Myocyte (in vitro differentiated cells): ENCODE measurements at regions not wholly inside any gene's neighbourhood (a gene's known extent, or its start where the extent isn't known, plus 50 kb on each side); places are given as distances from the start of the nearest gene placed in this dataset.

Experiments
- DNase-seq: peaks from one replicate; pipeline ENCODE4 v3.0.0-alpha.2; 2012; ENCODE audit warnings: low read depth

GRCh38 chr1:106802181-106802580 is 254.3 kb upstream of the PRMT6 start:
- no peak for DNase-seq

- no peak for DNase-seq
Measured at GRCh38 chr1:106814418-106814817, 242.1 kb upstream of the PRMT6 start.

- DNase-seq, result no peak
Measured at GRCh38 chr1:106817575-106817974, 238.9 kb upstream of the PRMT6 start.

- DNase-seq, result no peak
Measured at GRCh38 chr1:106831511-106831910, 225.0 kb upstream of the PRMT6 start.

GRCh38 chr1:106836708-106837107 is 219.8 kb upstream of the PRMT6 start:
- DNase-seq, result no peak

GRCh38 chr1:106843518-106843917 is 213.0 kb upstream of the PRMT6 start:
- DNase-seq, result no peak

GRCh38 chr1:106846656-106847055 is 209.8 kb upstream of the PRMT6 start:
- DNase-seq, result no peak

- no peak for DNase-seq
Measured at GRCh38 chr1:106861110-106861509, 195.4 kb upstream of the PRMT6 start.

GRCh38 chr1:106868828-106869227 is 187.6 kb upstream of the PRMT6 start:
- no peak for DNase-seq

GRCh38 chr1:106875622-106876021 is 180.9 kb upstream of the PRMT6 start:
- no peak for DNase-seq

GRCh38 chr1:106876384-106876783 is 180.1 kb upstream of the PRMT6 start:
- peak; percentile 6 for DNase-seq

- no peak for DNase-seq
Measured at GRCh38 chr1:106879538-106879937, 176.9 kb upstream of the PRMT6 start.

GRCh38 chr1:106880226-106880625 is 176.2 kb upstream of the PRMT6 start:
- no peak for DNase-seq

GRCh38 chr1:106883208-106883607 is 173.3 kb upstream of the PRMT6 start:
- no peak for DNase-seq

GRCh38 chr1:106889059-106889458 is 167.4 kb upstream of the PRMT6 start:
- no peak for DNase-seq

GRCh38 chr1:106889583-106889982 is 166.9 kb upstream of the PRMT6 start:
- no peak for DNase-seq

GRCh38 chr1:106897976-106898375 is 158.5 kb upstream of the PRMT6 start:
- no peak for DNase-seq

- no peak for DNase-seq
Measured at GRCh38 chr1:106899644-106900043, 156.8 kb upstream of the PRMT6 start.

- DNase-seq, result no peak
Measured at GRCh38 chr1:106907795-106908194, 148.7 kb upstream of the PRMT6 start.

- no peak for DNase-seq
Measured at GRCh38 chr1:106908689-106909088, 147.8 kb upstream of the PRMT6 start.

GRCh38 chr1:106910798-106911197 is 145.7 kb upstream of the PRMT6 start:
- no peak for DNase-seq

GRCh38 chr1:106912131-106912530 is 144.3 kb upstream of the PRMT6 start:
- DNase-seq, result no peak

- no peak for DNase-seq
Measured at GRCh38 chr1:106921186-106921585, 135.3 kb upstream of the PRMT6 start.

GRCh38 chr1:106924360-106924759 is 132.1 kb upstream of the PRMT6 start:
- peak; percentile 2 for DNase-seq
